ENCODE measurements at regions not wholly inside any gene's neighbourhood (a gene's known extent, or its start where the extent isn't known, plus 50 kb on each side); places are given as distances from the start of the nearest gene placed in this dataset.
"Not testable (repeated sequence)": the region's sequence is repeated elsewhere in the genome, so short reads cannot be mapped to it uniquely, and the experiment has no call there.

DNA sequence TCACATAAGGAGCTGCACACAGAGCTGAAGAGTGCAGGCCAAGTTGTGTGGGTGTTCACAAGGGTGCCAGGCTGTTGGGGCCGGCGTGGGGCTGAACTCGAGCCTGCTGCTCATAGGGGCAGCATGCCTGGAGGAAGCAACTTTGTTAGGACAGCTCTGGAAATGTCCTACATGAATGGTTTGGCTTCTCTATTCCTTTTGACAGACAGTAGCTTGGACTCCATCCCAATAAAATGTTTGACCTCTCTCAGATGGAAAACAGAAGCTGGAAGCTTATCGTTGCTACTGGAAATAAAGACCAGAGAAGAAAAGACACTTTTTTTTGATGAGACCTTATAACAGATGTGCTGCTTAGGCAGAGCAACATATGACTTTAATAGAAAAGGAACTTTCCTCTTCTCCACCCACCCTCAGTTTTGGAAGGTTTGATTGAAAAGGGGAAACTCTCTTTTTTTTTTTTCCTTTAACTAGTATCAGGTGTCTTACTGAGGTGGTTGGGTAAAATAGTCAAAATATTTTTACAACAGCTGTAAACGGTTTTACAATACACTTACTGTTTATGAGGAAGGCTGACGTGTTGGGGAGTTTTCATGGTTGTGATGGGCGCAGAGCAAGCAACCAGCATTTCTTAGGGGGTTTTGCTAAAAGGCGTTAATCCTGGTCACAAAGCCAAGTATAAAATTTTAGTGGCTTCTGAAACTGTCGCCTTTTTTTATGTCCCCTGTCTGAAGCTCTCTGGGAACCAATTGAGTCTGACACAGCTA, 80.7 kb upstream of the EEF1E1 start:
- no peak for FAIRE-seq
- no peak for DNase-seq (ENCODE audit: extremely low spot score, insufficient read length, low read depth)

- no peak for FAIRE-seq
- DNase-seq (ENCODE audit: extremely low spot score, insufficient read length, low read depth) = no peak
Measured at GRCh38 chr6:8181951-8182845, 79.8 kb upstream of the EEF1E1 start.

- DNase-seq (ENCODE audit: extremely low spot score, insufficient read length, low read depth) = no peak
Measured at GRCh38 chr6:8181160-8181881, 79.0 kb upstream of the EEF1E1 start.

DNA sequence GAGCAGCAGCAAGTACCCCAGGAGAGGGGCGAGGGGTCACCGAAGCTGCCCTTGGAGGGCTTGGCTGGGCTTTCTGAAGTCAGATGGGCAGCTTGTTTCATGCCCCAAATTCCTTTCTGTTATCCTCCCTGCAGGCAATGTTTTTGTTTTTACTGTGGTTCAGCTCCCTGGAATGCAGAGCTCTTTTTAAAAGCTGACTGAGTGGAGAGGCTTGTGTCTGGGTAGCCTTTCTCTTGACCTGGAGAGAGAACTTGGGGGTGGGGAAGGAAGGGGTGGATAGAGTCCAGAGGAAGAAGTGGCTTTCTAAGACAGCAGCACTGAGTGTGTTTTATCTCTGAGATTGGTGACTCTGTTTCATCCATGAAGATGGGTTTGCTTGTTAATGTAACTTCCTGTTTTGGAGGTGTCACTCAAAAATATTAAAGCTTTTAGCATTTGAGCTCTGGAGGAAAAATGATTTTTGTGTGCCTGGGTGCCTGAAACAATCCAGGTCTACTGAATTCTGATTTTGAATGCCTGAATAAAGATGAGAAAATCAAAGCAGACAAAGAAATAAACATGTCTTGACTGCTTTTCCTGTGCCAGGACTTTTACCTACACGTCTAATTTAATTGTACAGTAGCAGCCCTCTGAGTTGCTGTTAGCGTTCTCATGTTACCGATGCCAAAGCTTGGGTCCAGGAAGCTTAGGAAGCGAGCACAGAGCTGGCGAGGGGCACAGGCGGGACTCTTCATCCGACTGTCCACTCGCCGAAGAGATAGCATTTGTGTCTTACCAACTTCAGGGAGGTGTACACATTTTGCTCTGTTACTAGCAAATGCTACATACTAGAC, 78.2 kb upstream of the EEF1E1 start:
- DNase-seq (ENCODE audit: extremely low spot score, insufficient read length, low read depth) = no peak

More at GRCh38 chr6:8181160-8181881, 79.0 kb upstream of the EEF1E1 start:
- FAIRE-seq = no peak

GRCh38 chr6:8177721-8178120, 75.4 kb upstream of the EEF1E1 start:
- FAIRE-seq (no peak), DNase-seq (ENCODE audit: extremely low spot score, insufficient read length, low read depth) (no peak)

More for the DNA sequence above, 78.2 kb upstream of the EEF1E1 start:
- FAIRE-seq = no peak

GRCh38 chr6:8175046-8175777, 72.9 kb upstream of the EEF1E1 start:
- no peak for DNase-seq (ENCODE audit: extremely low spot score, insufficient read length, low read depth)
- FAIRE-seq = no peak

DNA sequence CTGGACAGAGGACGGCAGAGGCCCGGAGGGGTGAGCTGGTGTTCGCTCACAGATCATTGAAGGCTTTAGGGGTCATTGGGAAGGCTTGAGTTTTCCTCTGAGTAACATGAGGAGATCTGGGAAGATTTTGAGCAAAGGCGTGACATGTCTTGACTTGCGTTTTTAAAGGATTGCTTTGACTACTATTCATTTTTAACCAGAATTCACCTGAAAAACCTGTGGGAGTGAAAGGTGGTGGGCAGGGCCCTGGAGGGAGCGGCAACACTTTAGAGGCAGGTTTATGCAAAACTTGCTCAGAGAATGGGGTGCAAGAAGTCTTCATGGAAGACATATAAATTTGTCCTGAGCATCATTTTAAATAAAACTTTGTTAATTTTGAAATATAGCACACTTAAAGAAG, 72.2 kb upstream of the EEF1E1 start:
- DNase-seq (ENCODE audit: extremely low spot score, insufficient read length, low read depth) (no peak), FAIRE-seq (no peak)

- FAIRE-seq = no peak
Measured at GRCh38 chr6:8172530-8172929, 70.2 kb upstream of the EEF1E1 start.

GRCh38 chr6:8170754-8171153, 68.4 kb upstream of the EEF1E1 start:
- DNase-seq (ENCODE audit: extremely low spot score, insufficient read length, low read depth) (no peak), FAIRE-seq (no peak)

More at GRCh38 chr6:8172530-8172929, 70.2 kb upstream of the EEF1E1 start:
- no peak for DNase-seq (ENCODE audit: extremely low spot score, insufficient read length, low read depth)

GRCh38 chr6:8170245-8170644, 67.9 kb upstream of the EEF1E1 start:
- no peak for DNase-seq (ENCODE audit: extremely low spot score, insufficient read length, low read depth)
- FAIRE-seq = no peak

DNA sequence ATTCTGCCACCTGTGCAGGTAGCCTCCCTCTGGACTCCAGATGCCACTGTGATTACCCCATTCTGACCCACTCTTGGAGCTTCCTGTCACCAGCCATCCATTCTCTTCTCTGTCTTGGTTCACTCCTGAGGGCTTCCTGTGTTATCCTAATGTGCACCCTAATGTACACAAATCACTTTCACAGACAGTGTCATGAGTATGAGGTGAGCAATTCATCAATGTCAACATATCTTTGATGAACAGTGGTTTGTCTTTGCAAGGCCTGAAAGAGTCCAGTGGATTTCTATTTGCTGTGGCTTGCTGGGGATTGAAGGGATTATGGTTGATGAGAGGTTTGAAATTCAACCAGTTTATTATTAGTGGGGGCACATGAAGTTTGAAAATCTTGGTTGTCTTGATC, 63.8 kb upstream of the EEF1E1 start:
- FAIRE-seq (no peak), DNase-seq (ENCODE audit: extremely low spot score, insufficient read length, low read depth) (no peak)

- not testable (repeated sequence) for FAIRE-seq; DNase-seq (ENCODE audit: extremely low spot score, insufficient read length, low read depth)
Measured at GRCh38 chr6:8165008-8165407, 62.7 kb upstream of the EEF1E1 start.

DNA sequence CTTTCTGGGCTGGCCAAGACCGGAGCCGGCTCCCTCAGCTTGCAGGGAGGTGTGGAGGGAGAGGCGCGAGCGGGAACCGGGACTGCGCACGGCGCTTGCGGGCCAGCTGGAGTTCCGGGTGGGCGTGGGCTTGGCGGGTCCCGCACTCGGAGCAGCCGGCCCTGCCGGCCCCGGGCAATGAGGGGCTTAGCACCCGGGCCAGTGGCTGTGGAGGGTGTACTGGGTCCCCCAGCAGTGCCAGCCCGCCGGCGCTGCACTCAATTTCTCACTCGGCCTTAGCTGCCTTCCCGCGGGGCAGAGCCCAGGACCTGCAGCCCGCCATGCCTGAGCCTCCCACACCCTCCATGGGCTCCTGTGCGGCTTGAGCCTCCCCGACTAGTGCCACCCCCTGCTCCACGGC, 61.9 kb upstream of the EEF1E1 start:
- not testable (repeated sequence) for FAIRE-seq; DNase-seq (ENCODE audit: extremely low spot score, insufficient read length, low read depth)

DNA sequence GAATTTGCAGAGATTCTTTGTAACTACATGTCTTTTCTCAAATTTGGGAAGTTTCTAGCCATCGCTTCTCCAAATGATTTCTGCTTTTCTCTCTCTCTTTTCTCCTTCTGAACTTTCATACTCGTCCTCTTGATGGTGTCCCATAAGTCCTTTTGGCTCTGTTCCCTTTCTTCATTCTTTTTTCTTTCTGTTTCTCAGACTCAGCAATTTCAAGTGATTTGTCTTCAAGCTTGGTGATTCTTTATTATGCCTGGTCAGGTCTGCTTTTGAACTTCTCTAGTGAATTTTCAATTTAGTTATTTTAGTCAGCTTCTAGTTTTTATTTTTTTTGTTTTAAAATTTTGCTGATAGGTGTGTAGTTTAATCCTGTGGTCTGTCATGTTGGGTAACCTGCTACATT, 57.6 kb upstream of the EEF1E1 start:
- no peak for FAIRE-seq
- DNase-seq (ENCODE audit: extremely low spot score, insufficient read length, low read depth) = no peak

GRCh38 chr6:8157839-8158238, 55.5 kb upstream of the EEF1E1 start:
- no peak for FAIRE-seq
- DNase-seq (ENCODE audit: extremely low spot score, insufficient read length, low read depth) = no peak

- FAIRE-seq = no peak
- no peak for DNase-seq (ENCODE audit: extremely low spot score, insufficient read length, low read depth)
Measured at GRCh38 chr6:8155259-8156012, 53.1 kb upstream of the EEF1E1 start.
